ENCODE measurements at regions not wholly inside any gene's neighbourhood (a gene's known extent, or its start where the extent isn't known, plus 50 kb on each side); places are given as distances from the start of the nearest gene placed in this dataset.

GRCh38 chr20:41952166-41952565 is 334.0 kb upstream of the CHD6 start:
- no peaks in the 10 kb centered on the region for H3K27me3 ChIP-seq (ENCODE audit: control insufficient read depth, insufficient read depth, low read length)
- ChIA-PET CTCF (no interaction called here), POLR2A (ENCODE audit: unreplicated experiment) (no interaction called here)
- H3K4me2 ChIP-seq (ENCODE audit: low read depth, low read length): no peak overlapping the region
- H3K56ac ChIP-seq (ENCODE audit: extremely low read depth, insufficient read depth, low read length): no peak overlapping the region
- H2BK5ac ChIP-seq (ENCODE audit: low read depth, low read length, poor library complexity, severe bottlenecking): no peak overlapping the region
- no peaks in the 10 kb centered on the region for H3K9me1 ChIP-seq (ENCODE audit: insufficient read depth, low read length)
- H2BK20ac ChIP-seq (ENCODE audit: low read depth, low read length): no peak overlapping the region
- no peak overlapping the region for H4K8ac ChIP-seq (ENCODE audit: low read depth in 2 of 2, low read length in 2 of 2)
- H3K9me3 ChIP-seq (ENCODE audit: control insufficient read depth, insufficient read depth, low read length): peaks cover 15% of the 10 kb centered on the region
- ATAC-seq (ENCODE audit: low read depth) (no peak), DNase-seq (no peak)
- no peak overlapping the region for H3K9ac ChIP-seq (ENCODE audit: low read depth, low read length)
- no peak overlapping the region for H2AFZ ChIP-seq (replicated peaks; ENCODE audit: low read length, poor library complexity)
- no peak overlapping the region for H3K4me3 ChIP-seq (ENCODE audit: insufficient read depth, low read depth, low read length)
- no peak overlapping the region for H2AK5ac ChIP-seq (ENCODE audit: low read depth, low read length)
- H3K4ac ChIP-seq (ENCODE audit: low read depth, low read length): no peak overlapping the region
- H2BK15ac ChIP-seq (ENCODE audit: low read depth, low read length): no peak overlapping the region
- no peaks in the 10 kb centered on the region for H3K4me1 ChIP-seq (ENCODE audit: control insufficient read depth, insufficient read depth, low read length)
- H3K14ac ChIP-seq (replicated peaks; ENCODE audit: low read depth, low read length): no peak overlapping the region
- TF ChIP-seq RCOR1 (IDR thresholded peaks at IDR 0.05; ENCODE audit: insufficient replicate concordance, low read length) (no peak), SMC3 (IDR thresholded peaks at IDR 0.05; ENCODE audit: low read depth, low read length) (no peak), FOS (IDR thresholded peaks at IDR 0.05; ENCODE audit: low read depth, low read length) (no peak), CTCF (conservative IDR thresholded peaks at IDR 0.05; ENCODE audit: low read depth, low read length) (no peak), USF2 (IDR thresholded peaks at IDR 0.05; ENCODE audit: low read depth, low read length) (no peak), RFX5 (IDR thresholded peaks at IDR 0.05; ENCODE audit: low read depth, low read length) (no peak), MAFK (IDR thresholded peaks at IDR 0.05; ENCODE audit: low read depth, low read length) (no peak), MAZ (IDR thresholded peaks at IDR 0.05; ENCODE audit: borderline replicate concordance, low read depth, low read length) (no peak)
- H4K20me1 ChIP-seq (ENCODE audit: insufficient read depth, low read length): no peaks in the 10 kb centered on the region
- no peak overlapping the region for H3K18ac ChIP-seq (ENCODE audit: low read depth, low read length)
- H4K91ac ChIP-seq (ENCODE audit: insufficient read depth, low read depth, low read length): no peak overlapping the region
- in situ Hi-C loops (cut with MboI; ENCODE audit: low sequenced_read_pairs): no loop called here
- no peak overlapping the region for H2AK9ac ChIP-seq (replicated peaks; ENCODE audit: low read depth, low read length, poor library complexity)
- whole genome bisulfite sequencing, 2 experiments (ENCODE audit: extremely low coverage in 2 of 2, insufficient read length in 1 of 2): 60% methylated on average over 1 of the region's 5 CpGs; no CpG with 5 or more reads in 1 of the 2 experiments
- dilution Hi-C loops (cut with HindIII; ENCODE audit: low sequenced_read_pairs, unreplicated experiment): no loop called here
- H4K5ac ChIP-seq (ENCODE audit: low read depth, low read length): no peak overlapping the region
- no peak overlapping the region for H2BK120ac ChIP-seq (ENCODE audit: low read depth, low read length)
- H3K79me1 ChIP-seq (ENCODE audit: low read depth in 1 of 2, low read length in 2 of 2): no peaks in the 10 kb centered on the region
- no peaks in the 10 kb centered on the region for H3K36me3 ChIP-seq (ENCODE audit: control insufficient read depth, insufficient read depth, low read length)
- no peak overlapping the region for H3K27ac ChIP-seq (ENCODE audit: insufficient read depth, low read length)
- H3K23ac ChIP-seq (ENCODE audit: low read depth, low read length): no peak overlapping the region
- intact Hi-C loops (cut with micrococcal nuclease): no loop called here
- BruUV-seq (replicated peaks): no TSS peak
